Hepatocyte (in vitro differentiated cells): ENCODE measurements at regions not wholly inside any gene's neighbourhood (a gene's known extent, or its start where the extent isn't known, plus 50 kb on each side); places are given as distances from the start of the nearest gene placed in this dataset.

Experiments used
- DNase-seq: peaks from one replicate; pipeline ENCODE4 v3.0.0-alpha.2; 2016; ENCODE audit warnings: low spot score
- H2AFZ ChIP-seq: fragments of 200-600 bp; sonication (generic); 2 replicates; pipeline ENCODE4 v1.6.0; 2016; ENCODE audit warnings: antibody characterized with exemption, mild to moderate bottlenecking
- H3K27ac ChIP-seq: fragments of 200-600 bp; sonication (generic); 2 replicates; pipeline ENCODE4 v1.5.1; 2016; ENCODE audit warnings: mild to moderate bottlenecking
- H3K27me3 ChIP-seq: fragments of 200-600 bp; sonication (generic); 2 replicates; pipeline ENCODE4 v1.6.1; 2016
- H3K36me3 ChIP-seq: fragments of 200-600 bp; sonication (generic); replicated peaks from 2 replicates; pipeline ENCODE4 v1.5.1; 2016; ENCODE audit warnings: low read depth; ENCODE audit not compliant: insufficient read depth
- H3K4me1 ChIP-seq: fragments of 200-600 bp; sonication (generic); 2 replicates; pipeline ENCODE4 v1.5.1; 2016; ENCODE audit warnings: mild to moderate bottlenecking, moderate library complexity; ENCODE audit not compliant: insufficient read depth
- H3K4me2 ChIP-seq: fragments of 200-600 bp; sonication (generic); 2 replicates; pipeline ENCODE4 v1.6.0; 2016
- H3K4me3 ChIP-seq: fragments of 200-600 bp; sonication (generic); 2 replicates; pipeline ENCODE4 v1.5.1; 2016; ENCODE audit warnings: mild to moderate bottlenecking
- H3K79me2 ChIP-seq: fragments of 200-600 bp; sonication (generic); 2 replicates; pipeline ENCODE4 v1.6.0; 2017; ENCODE audit warnings: mild to moderate bottlenecking
- H3K9me2 ChIP-seq: fragments of 200-600 bp; sonication (generic); replicated peaks from 2 replicates; pipeline ENCODE4 v1.6.0; 2017; ENCODE audit warnings: mild to moderate bottlenecking; ENCODE audit not compliant: insufficient read depth
- H3K9me3 ChIP-seq: fragments of 200-600 bp; sonication (generic); 2 replicates; pipeline ENCODE4 v1.5.1; 2016; ENCODE audit warnings: low read depth, mild to moderate bottlenecking
- H4K20me1 ChIP-seq: fragments of 200-600 bp; sonication (generic); 2 replicates; pipeline ENCODE4 v1.6.0; 2016; ENCODE audit warnings: mild to moderate bottlenecking; ENCODE audit not compliant: insufficient read depth, poor library complexity, severe bottlenecking
- EZH2 ChIP-seq: fragments of 200-600 bp; sonication (generic); IDR thresholded peaks from 2 replicates; pipeline ENCODE4 v1.6.1; 2016; ENCODE audit warnings: antibody characterized with exemption, mild to moderate bottlenecking, borderline replicate concordance
- EZH2phosphoT487 ChIP-seq: fragments of 200-600 bp; sonication (generic); IDR thresholded peaks from one replicate; pipeline ENCODE4 v1.6.1; 2018; ENCODE audit warnings: antibody characterized with exemption, mild to moderate bottlenecking, low read depth, moderate library complexity; ENCODE audit not compliant: unreplicated experiment, severe bottlenecking
- WGBS: methylation state at CpG from one replicate; pipeline ENCODE4 v1.1.6; 2016; ENCODE audit warnings: low lambda C conversion rate; ENCODE audit errors: missing lambda C conversion rate; 5-methylcytosine and 5-hydroxymethylcytosine counted together
- TF ChIP-seq, protein P1 (sequence below): fragments of 200-600 bp; sonication (generic); IDR thresholded peaks from 2 replicates; pipeline ENCODE4 v1.5.1; 2016; ENCODE audit warnings: antibody characterized with exemption, mild to moderate bottlenecking; ENCODE audit not compliant: poor library complexity

DNA sequence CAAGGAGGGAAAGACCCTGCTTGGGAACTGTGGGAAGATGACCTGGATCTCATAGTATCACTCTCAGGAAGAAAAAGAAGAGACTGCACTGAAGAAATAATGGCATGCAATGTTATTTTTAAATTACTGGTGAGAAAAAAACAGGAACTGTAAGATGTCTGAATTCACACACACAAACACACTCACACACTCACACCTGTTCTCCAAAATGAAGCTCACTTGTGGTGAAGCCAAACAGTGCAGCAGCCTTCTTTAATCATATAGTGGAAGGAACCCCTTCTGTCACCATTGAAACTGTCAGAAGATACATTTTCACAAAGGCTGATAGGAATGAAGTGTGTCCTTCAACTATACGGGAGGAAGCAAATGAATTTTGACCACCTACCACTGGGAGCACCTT lies 156.5 kb upstream of the GHITM start:
- no peaks in the 10 kb centered on the region for H3K27me3 ChIP-seq
- H3K9me2 ChIP-seq, result no peaks in the 10 kb centered on the region
- H3K4me1 ChIP-seq, result no peaks in the 10 kb centered on the region
- H4K20me1 ChIP-seq, result no peaks in the 10 kb centered on the region
- H3K4me2 ChIP-seq, result no peak overlapping the region
- no peaks in the 10 kb centered on the region for H3K9me3 ChIP-seq
- H3K27ac ChIP-seq, result no peak overlapping the region
- no peak for DNase-seq
- no peaks in the 10 kb centered on the region for H3K36me3 ChIP-seq
- 36% methylated on average over 1 of the region's 1 CpG for WGBS
- no peak overlapping the region for H2AFZ ChIP-seq
- no peak overlapping the region for H3K4me3 ChIP-seq
- H3K79me2 ChIP-seq, result no peaks in the 10 kb centered on the region
- no peak for TF ChIP-seq EZH2
- TF ChIP-seq, protein P1, sequence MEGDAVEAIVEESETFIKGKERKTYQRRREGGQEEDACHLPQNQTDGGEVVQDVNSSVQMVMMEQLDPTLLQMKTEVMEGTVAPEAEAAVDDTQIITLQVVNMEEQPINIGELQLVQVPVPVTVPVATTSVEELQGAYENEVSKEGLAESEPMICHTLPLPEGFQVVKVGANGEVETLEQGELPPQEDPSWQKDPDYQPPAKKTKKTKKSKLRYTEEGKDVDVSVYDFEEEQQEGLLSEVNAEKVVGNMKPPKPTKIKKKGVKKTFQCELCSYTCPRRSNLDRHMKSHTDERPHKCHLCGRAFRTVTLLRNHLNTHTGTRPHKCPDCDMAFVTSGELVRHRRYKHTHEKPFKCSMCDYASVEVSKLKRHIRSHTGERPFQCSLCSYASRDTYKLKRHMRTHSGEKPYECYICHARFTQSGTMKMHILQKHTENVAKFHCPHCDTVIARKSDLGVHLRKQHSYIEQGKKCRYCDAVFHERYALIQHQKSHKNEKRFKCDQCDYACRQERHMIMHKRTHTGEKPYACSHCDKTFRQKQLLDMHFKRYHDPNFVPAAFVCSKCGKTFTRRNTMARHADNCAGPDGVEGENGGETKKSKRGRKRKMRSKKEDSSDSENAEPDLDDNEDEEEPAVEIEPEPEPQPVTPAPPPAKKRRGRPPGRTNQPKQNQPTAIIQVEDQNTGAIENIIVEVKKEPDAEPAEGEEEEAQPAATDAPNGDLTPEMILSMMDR, result no peak
- TF ChIP-seq EZH2phosphoT487, result no peak

DNA sequence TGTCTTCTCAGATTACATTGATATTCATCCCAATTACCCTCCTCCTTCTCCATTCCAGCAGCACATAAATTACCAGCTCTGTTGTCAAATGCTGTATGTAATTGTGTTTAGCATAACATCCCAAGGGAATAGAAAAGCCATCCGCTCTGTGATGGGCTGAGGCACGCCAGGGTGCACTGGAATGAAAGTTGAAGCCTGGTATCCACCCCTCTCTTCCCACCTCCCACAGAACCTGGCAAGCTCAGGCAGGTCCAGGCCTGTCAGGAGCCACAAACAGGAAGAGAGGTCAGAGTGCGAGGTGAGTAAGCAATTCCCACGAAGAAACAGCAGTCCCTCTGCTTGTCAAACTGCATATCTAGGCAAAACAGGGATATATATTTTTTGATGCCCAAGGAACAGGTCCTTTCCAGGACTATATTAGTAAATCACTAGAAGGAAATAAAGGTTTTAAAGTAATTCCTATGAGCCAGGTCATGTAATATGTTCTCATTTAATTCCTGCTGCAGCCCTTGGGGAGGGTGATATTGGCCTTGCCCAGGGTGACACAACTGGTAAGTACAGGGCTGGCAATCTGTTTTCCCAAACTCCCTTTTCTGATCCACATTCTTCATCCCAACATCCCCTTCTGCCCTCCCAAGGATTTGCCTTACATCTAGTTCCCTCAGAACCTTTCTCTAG lies 155.6 kb upstream of the GHITM start:
- Histone ChIP-seq H3K4me1 (no peaks in the 10 kb centered on the region), H3K79me2 (no peaks in the 10 kb centered on the region), H3K9me3 (no peaks in the 10 kb centered on the region), H4K20me1 (no peaks in the 10 kb centered on the region), H3K36me3 (no peaks in the 10 kb centered on the region), H3K27me3 (no peaks in the 10 kb centered on the region), H3K4me2 (no peak overlapping the region), H3K9me2 (no peaks in the 10 kb centered on the region), H3K27ac (no peak overlapping the region), H2AFZ (no peak overlapping the region), H3K4me3 (no peak overlapping the region)
- WGBS, result 55% methylated on average over 4 of the region's 4 CpGs
- DNase-seq, result no peak
- TF ChIP-seq EZH2 (no peak), EZH2phosphoT487 (no peak)
- TF ChIP-seq, protein P1, result no peak

DNA sequence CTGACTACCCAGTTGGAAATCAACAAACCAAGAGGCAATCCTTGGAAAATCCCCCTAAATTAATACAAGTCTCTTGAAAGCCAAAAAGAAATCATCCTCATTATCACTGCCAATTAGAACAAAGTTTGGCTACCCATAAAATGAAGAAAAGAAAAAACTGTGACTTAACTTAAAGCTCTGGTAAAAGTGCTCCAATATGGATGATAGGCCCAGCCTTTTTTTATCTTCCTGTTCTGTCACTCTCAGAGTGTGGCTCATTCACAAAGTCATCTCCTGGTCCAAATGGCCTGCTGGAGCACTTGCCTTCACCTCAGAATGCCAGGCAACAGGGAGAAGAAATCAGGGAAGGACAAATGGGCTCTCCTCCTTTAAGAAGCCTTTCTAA lies 155.1 kb upstream of the GHITM start:
- Histone ChIP-seq H3K27ac (no peak overlapping the region), H3K4me1 (no peaks in the 10 kb centered on the region), H3K4me2 (no peak overlapping the region), H4K20me1 (no peaks in the 10 kb centered on the region), H2AFZ (no peak overlapping the region), H3K9me2 (no peaks in the 10 kb centered on the region), H3K9me3 (no peaks in the 10 kb centered on the region), H3K79me2 (no peaks in the 10 kb centered on the region), H3K4me3 (no peak overlapping the region), H3K27me3 (no peaks in the 10 kb centered on the region), H3K36me3 (no peaks in the 10 kb centered on the region)
- TF ChIP-seq EZH2phosphoT487 (no peak), EZH2 (no peak)
- TF ChIP-seq, protein P1, result no peak
- no peak for DNase-seq

DNA sequence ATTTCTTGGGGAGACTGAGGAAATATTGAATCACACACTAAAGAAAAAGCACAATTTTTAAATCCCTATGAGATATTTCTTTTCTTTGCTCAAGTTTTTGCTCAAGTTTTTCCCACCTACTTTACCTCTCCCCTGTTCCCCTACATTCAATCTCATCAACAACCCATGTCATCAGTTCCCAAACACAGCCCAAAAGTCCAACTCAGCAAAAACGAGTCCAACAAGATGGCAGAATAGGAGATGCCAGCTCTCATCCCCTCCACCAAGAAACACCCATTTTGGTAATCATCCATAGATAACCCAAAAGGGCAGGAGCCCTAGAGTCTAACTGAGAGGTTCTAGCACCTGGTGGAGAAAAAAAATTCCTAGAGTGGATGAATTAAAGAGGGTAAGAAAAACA lies 152.5 kb upstream of the GHITM start:
- H3K27me3 ChIP-seq, result no peaks in the 10 kb centered on the region
- DNase-seq, result no peak
- H2AFZ ChIP-seq, result no peak overlapping the region
- no peaks in the 10 kb centered on the region for H3K9me2 ChIP-seq
- no peaks in the 10 kb centered on the region for H4K20me1 ChIP-seq
- no peak overlapping the region for H3K4me2 ChIP-seq
- no peaks in the 10 kb centered on the region for H3K36me3 ChIP-seq
- H3K9me3 ChIP-seq, result no peaks in the 10 kb centered on the region
- no peaks in the 10 kb centered on the region for H3K79me2 ChIP-seq
- H3K27ac ChIP-seq, result no peak overlapping the region
- TF ChIP-seq, protein P1, result no peak
- 92% methylated on average over 1 of the region's 1 CpG for WGBS
- no peaks in the 10 kb centered on the region for H3K4me1 ChIP-seq
- no peak overlapping the region for H3K4me3 ChIP-seq
